B cell (primary cell): ENCODE measurements at regions not wholly inside any gene's neighbourhood (a gene's known extent, or its start where the extent isn't known, plus 50 kb on each side); places are given as distances from the start of the nearest gene placed in this dataset.

Experiments
- ATAC-seq: fragments of 200-7000 bp; cut with Tn5 transposase; one replicate; pipeline ENCODE4 v1.10.0; 2021; ENCODE audit warnings: low read depth, mild to moderate bottlenecking, moderate number of reproducible peaks, moderate library complexity
- CTCF ChIA-PET: fragments of 350-600 bp; sonication (Branson Sonifier 250); formaldehyde crosslinking; loops from one replicate; lab custom pipeline; 2021; ENCODE audit warnings: antibody characterized with exemption, inconsistent platforms; lab: Charles Lee
- POLR2A ChIA-PET: fragments of 350-600 bp; sonication (Branson Sonifier 250); formaldehyde crosslinking; loops from one replicate; lab custom pipeline; 2021; ENCODE audit warnings: antibody characterized with exemption; lab: Charles Lee
- DNase-seq: peaks from one replicate; pipeline ENCODE4 v3.0.0; 2013
- H2AFZ ChIP-seq: 2 replicates; pipeline ENCODE4 v1.6.1; 2012; ENCODE audit warnings: mild to moderate bottlenecking, low read depth, low read length; ENCODE audit not compliant: insufficient read depth, poor library complexity, severe bottlenecking
- H3K27ac ChIP-seq, 2 donors: 1 replicate in 1 of 2; 2 replicates in 1 of 2; pipeline ENCODE4 v1.5.1; 2012 to 2013; ENCODE audit warnings: low read length in 2 of 2, mild to moderate bottlenecking in 2 of 2, moderate library complexity in 1 of 2
- H3K27me3 ChIP-seq, 4 experiments: fragments of 200-600 bp in 1 of 4; sonication (generic) in 1 of 4; replicated peaks in 1 of 4; 1 replicate in 2 of 4; 2 replicates in 2 of 4; pipeline versions ENCODE4 v1.6.1 to v1.7.0; 2013 to 2016; ENCODE audit warnings: low read length in 3 of 4, mild to moderate bottlenecking in 2 of 4, mixed read lengths in 1 of 4, moderate library complexity in 1 of 4; ENCODE audit not compliant: insufficient read depth in 4 of 4, control insufficient read depth in 3 of 4; ENCODE audit errors: control extremely low read depth in 1 of 4
- H3K36me3 ChIP-seq, 2 experiments: replicated peaks in 1 of 2; 1 replicate in 1 of 2; 2 replicates in 1 of 2; pipeline versions ENCODE4 v1.6.1 to v1.7.1; 2013; ENCODE audit warnings: low read length in 1 of 2; ENCODE audit not compliant: insufficient read depth in 2 of 2, control insufficient read depth in 1 of 2; ENCODE audit errors: control extremely low read depth in 1 of 2, extremely low read depth in 1 of 2
- H3K4me1 ChIP-seq, 2 donors: fragments of 200-600 bp in 1 of 2; sonication (generic) in 1 of 2; 1 replicate in 1 of 2; 2 replicates in 1 of 2; pipeline versions ENCODE4 v1.5.1 to v1.6.1; 2013 to 2017; ENCODE audit warnings: low read length in 2 of 2; ENCODE audit not compliant: control insufficient read depth in 2 of 2, insufficient read depth in 2 of 2
- H3K4me2 ChIP-seq: replicated peaks from 2 replicates; pipeline ENCODE3; 2012; ENCODE audit warnings: mild to moderate bottlenecking, low read depth, low read length; ENCODE audit not compliant: poor library complexity, severe bottlenecking
- H3K4me3 ChIP-seq, 5 experiments: fragments of 200-600 bp in 1 of 5; sonication (generic) in 1 of 5; 1 replicate in 3 of 5; 2 replicates in 2 of 5; pipeline versions ENCODE4 v1.5.1 to v1.7.0; 2011 to 2016; ENCODE audit warnings: low read length in 4 of 5, mild to moderate bottlenecking in 4 of 5, low read depth in 2 of 5, control low read depth in 1 of 5, moderate library complexity in 1 of 5; ENCODE audit not compliant: insufficient read depth in 1 of 5; ENCODE audit errors: control extremely low read depth in 1 of 5, extremely low read depth in 1 of 5
- H3K79me2 ChIP-seq: fragments of 200-600 bp; sonication (generic); one replicate; pipeline ENCODE4 v1.6.0; 2016; ENCODE audit warnings: low read length; ENCODE audit not compliant: control insufficient read depth, insufficient read depth
- H3K9ac ChIP-seq: fragments of 200-600 bp; sonication (generic); 2 replicates; pipeline ENCODE4 v1.6.1; 2017; ENCODE audit warnings: mild to moderate bottlenecking, low read length, moderate library complexity
- H3K9me3 ChIP-seq, 3 donors: one replicate each; pipeline versions ENCODE4 v1.6.1 to v1.7.1; 2013; ENCODE audit warnings: low read length in 2 of 3; ENCODE audit not compliant: control insufficient read depth in 2 of 3, insufficient read depth in 1 of 3; ENCODE audit errors: control extremely low read depth in 1 of 3
- H4K20me1 ChIP-seq: 2 replicates; pipeline ENCODE4 v1.6.0; 2012; ENCODE audit warnings: mild to moderate bottlenecking, low read length; ENCODE audit not compliant: insufficient read depth, control insufficient read depth, poor library complexity, severe bottlenecking
- H3K27ac Mint-ChIP-seq: one replicate; pipeline ENCODE4 v1.8.0; 2021; ENCODE audit warnings: mixed read lengths
- H3K27me3 Mint-ChIP-seq: one replicate; pipeline ENCODE4 v1.8.0; 2021; ENCODE audit warnings: mixed read lengths
- H3K4me1 Mint-ChIP-seq: one replicate; pipeline ENCODE4 v1.8.0; 2021; ENCODE audit warnings: mixed read lengths
- H3K4me3 Mint-ChIP-seq: one replicate; pipeline ENCODE4 v1.8.0; 2021; ENCODE audit warnings: mixed read lengths
- H3K9me3 Mint-ChIP-seq: one replicate; pipeline ENCODE4 v1.8.0; 2022; ENCODE audit warnings: mixed read lengths; ENCODE audit not compliant: insufficient read depth
- CTCF ChIP-seq: fragments of 200-600 bp; IDR thresholded peaks from one replicate; pipeline ENCODE4 v1.8.0; 2022; ENCODE audit warnings: antibody characterized with exemption, mild to moderate bottlenecking
- EZH2 ChIP-seq: IDR thresholded peaks from 2 replicates; pipeline ENCODE4 v1.6.1; 2012; ENCODE audit warnings: borderline replicate concordance, low read depth, mild to moderate bottlenecking, moderate library complexity, low read length; ENCODE audit not compliant: insufficient read depth, poor library complexity, severe bottlenecking
- WGBS: methylation state at CpG from one replicate; pipeline ENCODE4 v1.1.5; 2013; ENCODE audit warnings: missing lambda C conversion rate; ENCODE audit not compliant: insufficient coverage; 5-methylcytosine and 5-hydroxymethylcytosine counted together
- intact Hi-C: fragments of 100-400 bp; cut with micrococcal nuclease; formaldehyde crosslinking; loops from one replicate; pipeline ENCODE4 v1.10.0; 2022

DNA sequence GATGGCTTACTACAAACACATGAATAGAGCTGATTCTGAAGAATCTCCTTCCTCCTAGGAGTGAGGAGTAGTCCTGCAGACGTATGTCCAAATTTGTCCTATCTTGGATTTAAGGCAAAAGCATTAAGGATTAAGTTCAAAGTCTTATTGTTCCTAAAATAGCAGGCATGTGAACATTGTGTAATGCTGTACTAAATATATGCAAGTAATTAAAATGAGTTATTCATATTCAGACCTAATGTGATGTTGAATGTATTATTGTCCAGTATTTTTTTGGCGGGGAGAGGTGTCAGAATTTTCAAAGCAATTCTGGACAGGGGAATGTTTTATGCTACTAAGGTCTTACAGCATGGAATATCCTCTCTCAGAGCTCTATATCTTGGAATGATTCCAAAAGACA, 60.7 kb upstream of the STK38L start:
- peaks cover 6 to 9% of the 10 kb centered on the region in 2 donors for H3K4me1 ChIP-seq
- no peak overlapping the region for H3K9ac ChIP-seq
- no peaks in the 10 kb centered on the region for H3K27me3 ChIP-seq
- ChIA-PET CTCF (no interaction called here), POLR2A (no interaction called here)
- Mint-ChIP-seq H3K4me3 (no peak overlapping the region), H3K27me3 (no peaks in the 10 kb centered on the region), H3K4me1 (peaks cover 17% of the 10 kb centered on the region), H3K9me3 (no peaks in the 10 kb centered on the region), H3K27ac (no peak overlapping the region)
- H2AFZ ChIP-seq: no peak overlapping the region
- no CpG with 5 or more reads among the region's 2 CpGs for WGBS
- H3K36me3 ChIP-seq: no peaks in the 10 kb centered on the region
- no peaks in the 10 kb centered on the region for H3K79me2 ChIP-seq
- ATAC-seq: no peak
- no peak for TF ChIP-seq CTCF
- no peak for TF ChIP-seq EZH2
- no peaks in the 10 kb centered on the region for H3K9me3 ChIP-seq
- no peak overlapping the region for H3K4me3 ChIP-seq
- DNase-seq: no peak
- no peak overlapping the region for H3K4me2 ChIP-seq
- H3K27ac ChIP-seq: no peak overlapping the region
- intact Hi-C loops: no loop called here
- no peaks in the 10 kb centered on the region for H4K20me1 ChIP-seq

DNA sequence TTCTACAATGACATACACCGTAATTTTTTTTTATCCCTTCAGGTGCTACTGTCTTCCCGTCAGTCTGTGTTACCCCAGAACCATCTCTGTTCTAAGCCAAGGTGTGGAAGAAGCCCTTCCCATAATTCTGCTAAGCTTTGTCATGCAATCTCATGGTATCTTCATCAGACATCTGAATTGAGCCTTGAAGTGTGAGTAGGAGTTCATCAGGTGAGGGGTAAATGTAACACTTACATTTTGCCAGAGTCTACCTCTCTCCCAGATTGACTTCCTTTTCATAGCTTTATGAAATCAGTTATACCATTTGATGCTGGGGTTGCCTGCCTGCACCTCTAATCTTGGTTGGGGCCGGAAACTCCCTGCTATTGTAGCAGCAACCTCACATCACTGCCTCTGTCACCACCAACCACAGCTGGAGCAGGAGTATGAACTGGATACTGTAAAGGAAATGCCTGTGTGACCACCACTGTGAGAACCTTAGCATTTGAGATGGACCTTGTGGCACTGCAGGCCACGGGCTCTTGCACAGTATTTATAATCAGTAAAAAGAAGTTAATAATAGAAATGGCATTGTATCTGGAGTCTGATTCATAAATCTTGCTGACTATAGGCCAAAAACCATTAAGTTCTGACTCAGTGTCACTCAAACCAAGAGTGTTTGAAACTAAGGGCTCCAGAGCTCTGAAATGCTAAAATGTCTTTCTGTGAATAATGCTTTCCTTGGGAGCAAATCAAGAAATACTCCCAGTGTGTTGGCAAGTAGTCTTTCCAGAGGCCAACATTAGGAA, 58.7 kb upstream of the STK38L start:
- POLR2A ChIA-PET: no interaction called here
- no peak overlapping the region for H3K4me3 Mint-ChIP-seq

More for the DNA sequence above, 58.7 kb upstream of the STK38L start:
- no peaks in the 10 kb centered on the region for H3K27me3 Mint-ChIP-seq
- no peaks in the 10 kb centered on the region for H3K79me2 ChIP-seq
- H3K9me3 ChIP-seq: no peaks in the 10 kb centered on the region
- H3K27me3 ChIP-seq: no peaks in the 10 kb centered on the region
- no peak overlapping the region for H3K27ac Mint-ChIP-seq
- DNase-seq (no peak), ATAC-seq (no peak)
- H3K27ac ChIP-seq: no peak overlapping the region
- CTCF ChIA-PET: interaction anchor here (1.4 kb wide), 1 partner anchor 8 kb away, joined by 3 read pairs; no protein-coding TSS in a partner anchor
- no peaks in the 10 kb centered on the region for H3K36me3 ChIP-seq
- WGBS: 71% methylated on average over 1 of the region's 4 CpGs
- no peaks in the 10 kb centered on the region for H3K9me3 Mint-ChIP-seq
- H3K9ac ChIP-seq: no peak overlapping the region
- H3K4me3 ChIP-seq: no peak overlapping the region
- no peak overlapping the region for H3K4me2 ChIP-seq
- no peaks in the 10 kb centered on the region for H4K20me1 ChIP-seq
- H3K4me1 Mint-ChIP-seq: peaks cover under 1% of the 10 kb centered on the region
- H2AFZ ChIP-seq: no peak overlapping the region
- no peak for TF ChIP-seq CTCF
- TF ChIP-seq EZH2: no peak
- H3K4me1 ChIP-seq: no peaks in the 10 kb centered on the region
- intact Hi-C loops: no loop called here
